ENCODE measurements at regions not wholly inside any gene's neighbourhood (a gene's known extent, or its start where the extent isn't known, plus 50 kb on each side); places are given as distances from the start of the nearest gene placed in this dataset.

DNA sequence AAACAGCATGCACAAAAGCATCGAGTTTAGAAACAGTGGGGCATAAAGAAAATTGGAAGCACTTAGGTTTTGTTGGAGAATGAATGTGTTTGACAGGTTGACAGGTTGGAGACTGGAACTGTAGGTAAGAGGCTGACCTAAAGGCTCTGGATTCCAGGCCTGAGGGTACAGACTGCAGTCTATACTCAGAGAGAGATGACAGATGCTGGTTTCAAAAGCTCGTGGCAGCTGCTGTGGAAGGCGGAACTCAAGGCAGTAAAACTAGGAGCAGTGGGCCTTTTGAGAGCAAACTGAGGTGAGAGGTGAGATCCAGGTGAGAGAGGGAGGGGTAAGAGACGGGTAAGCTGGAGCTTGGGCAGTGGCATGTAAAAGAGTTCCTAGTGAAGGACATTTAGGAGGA, 415.2 kb downstream of the TRIML1 start:
- no peak for DNase-seq (ENCODE audit: low spot score)

DNA sequence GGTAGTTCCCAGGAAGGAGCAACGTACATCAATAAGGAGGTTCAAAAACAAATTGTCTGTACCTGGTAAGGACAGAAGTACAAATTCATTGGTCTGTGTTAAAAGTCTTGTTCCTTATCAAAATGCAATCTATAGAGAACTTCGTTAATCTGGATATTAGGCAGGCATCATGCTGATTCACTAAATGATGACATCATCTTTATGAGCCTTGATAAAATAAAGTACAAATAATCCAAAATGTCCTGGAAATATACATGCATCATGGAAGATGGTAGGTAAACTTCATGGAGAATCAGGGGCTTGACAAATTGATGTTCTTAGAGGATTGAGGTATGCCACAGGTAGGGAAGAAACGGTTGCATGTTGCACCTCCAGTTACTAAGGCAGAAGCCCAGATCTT, 433.9 kb downstream of the TRIML1 start:
- no peak for DNase-seq (ENCODE audit: low spot score)

- DNase-seq (ENCODE audit: low spot score), result no peak
Observed at GRCh38 chr4:188578657-188579056, 439.4 kb downstream of the TRIML1 start.

GRCh38 chr4:188596021-188596420, 456.8 kb downstream of the TRIML1 start:
- no peak for DNase-seq (ENCODE audit: low spot score)

GRCh38 chr4:188603646-188604045, 464.4 kb downstream of the TRIML1 start:
- no peak for DNase-seq (ENCODE audit: low spot score)

DNA sequence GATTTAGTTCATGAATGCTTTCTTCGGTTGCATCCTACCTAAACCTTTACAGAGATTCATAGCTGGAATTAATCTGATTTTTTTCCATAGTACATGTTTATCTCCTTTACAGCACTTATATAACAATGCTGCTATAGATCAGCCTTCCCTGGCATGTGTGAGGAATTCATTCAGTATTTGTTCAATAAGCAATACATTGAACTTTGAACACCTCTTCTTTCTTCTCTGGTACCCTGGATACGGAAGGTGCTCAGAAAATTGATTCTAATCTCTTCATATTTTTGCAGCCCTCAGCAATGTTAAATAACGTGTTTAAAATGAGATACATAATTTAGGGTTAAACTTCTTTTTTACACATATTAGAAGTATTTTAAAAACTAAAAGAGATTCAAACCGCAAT, 467.4 kb downstream of the TRIML1 start:
- DNase-seq (ENCODE audit: low spot score), result no peak

- DNase-seq (ENCODE audit: low spot score), result no peak
Observed at GRCh38 chr4:188611143-188611542, 471.9 kb downstream of the TRIML1 start.

GRCh38 chr4:188612659-188613058, 473.4 kb downstream of the TRIML1 start:
- no peak for DNase-seq (ENCODE audit: low spot score)

GRCh38 chr4:188613976-188614375, 474.7 kb downstream of the TRIML1 start:
- no peak for DNase-seq (ENCODE audit: low spot score)

DNA sequence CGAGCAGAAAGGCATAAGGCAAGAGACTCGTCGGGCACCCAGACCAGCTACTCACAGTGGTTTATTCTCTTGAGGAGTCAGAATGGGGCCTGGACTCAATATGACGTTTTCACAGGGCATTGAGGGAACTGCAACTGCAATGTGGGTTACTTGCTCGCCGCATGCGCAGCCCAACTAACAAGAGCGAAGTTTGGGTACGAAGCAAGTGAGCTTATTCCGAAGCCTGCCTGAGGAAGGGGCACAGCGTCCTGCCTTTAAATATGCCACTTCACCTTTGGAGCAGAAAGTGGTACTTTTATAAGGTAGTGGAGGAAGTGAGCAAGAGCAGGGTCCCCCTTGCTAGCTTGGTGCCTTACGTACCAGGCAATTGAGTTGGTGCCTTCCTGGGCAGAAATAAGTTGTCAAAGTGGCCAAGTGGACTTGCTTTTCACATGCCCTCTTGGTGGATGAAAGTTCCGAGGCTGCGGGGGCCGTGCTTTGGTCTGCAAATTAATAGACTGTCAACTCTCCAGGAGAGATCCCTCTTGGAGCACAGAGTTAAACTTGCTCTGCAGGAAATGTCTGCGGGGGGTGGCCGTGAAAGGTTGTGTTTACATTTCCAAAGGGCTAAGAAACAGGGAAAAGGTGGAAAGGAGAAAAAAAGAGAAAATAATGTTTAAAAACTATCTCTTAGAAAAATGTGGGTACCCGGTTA, 480.4 kb downstream of the TRIML1 start:
- no peak for DNase-seq (ENCODE audit: low spot score)

- no peak for DNase-seq (ENCODE audit: low spot score)
Observed at GRCh38 chr4:188620608-188621007, 481.4 kb downstream of the TRIML1 start.

DNA sequence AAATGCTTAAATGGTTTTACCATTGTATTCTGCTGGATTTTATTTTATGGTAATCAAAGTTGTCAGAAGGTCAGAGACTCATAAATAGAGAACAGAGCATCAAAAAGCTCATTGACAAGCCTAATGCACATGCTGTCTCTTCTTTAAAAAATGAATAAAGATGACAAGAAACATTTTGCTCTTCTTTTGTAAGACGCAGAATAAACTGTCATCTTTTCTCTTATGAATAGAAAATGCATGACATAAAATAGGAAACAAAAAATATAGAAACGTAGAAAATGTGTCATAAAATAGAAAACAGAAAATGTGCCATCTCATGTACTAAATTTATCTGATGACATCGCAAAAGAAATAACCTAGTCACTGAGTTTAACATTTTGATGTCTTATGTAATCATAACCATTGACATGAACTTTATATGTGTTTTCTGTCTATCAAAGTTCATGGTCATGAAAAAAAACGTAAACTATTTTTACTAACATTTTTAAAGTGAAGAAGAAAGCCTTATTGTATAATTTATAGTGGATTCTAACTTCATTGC, 484.1 kb downstream of the TRIML1 start:
- DNase-seq (ENCODE audit: low spot score), result no peak

GRCh38 chr4:188624370-188624769, 485.1 kb downstream of the TRIML1 start:
- no peak for DNase-seq (ENCODE audit: low spot score)

DNA sequence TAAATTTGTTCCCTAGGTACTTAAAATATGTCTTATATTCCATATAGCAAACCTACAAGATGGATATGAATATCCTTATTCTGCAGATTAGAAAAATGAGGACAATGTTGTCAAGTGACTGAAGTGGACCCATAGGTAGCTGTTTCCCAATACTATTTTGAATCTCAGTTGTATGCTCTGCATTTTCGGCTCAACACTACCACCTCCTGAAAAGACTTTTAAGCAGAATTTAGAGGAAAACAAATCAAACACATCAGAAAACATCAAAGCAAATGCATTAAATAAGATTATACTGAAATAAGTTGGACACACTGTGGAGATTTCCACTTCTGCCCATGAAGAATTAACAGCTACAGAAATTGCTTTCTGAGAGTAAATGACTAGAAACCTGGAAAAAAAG, 488.7 kb downstream of the TRIML1 start:
- DNase-seq (ENCODE audit: low spot score), result no peak

DNA sequence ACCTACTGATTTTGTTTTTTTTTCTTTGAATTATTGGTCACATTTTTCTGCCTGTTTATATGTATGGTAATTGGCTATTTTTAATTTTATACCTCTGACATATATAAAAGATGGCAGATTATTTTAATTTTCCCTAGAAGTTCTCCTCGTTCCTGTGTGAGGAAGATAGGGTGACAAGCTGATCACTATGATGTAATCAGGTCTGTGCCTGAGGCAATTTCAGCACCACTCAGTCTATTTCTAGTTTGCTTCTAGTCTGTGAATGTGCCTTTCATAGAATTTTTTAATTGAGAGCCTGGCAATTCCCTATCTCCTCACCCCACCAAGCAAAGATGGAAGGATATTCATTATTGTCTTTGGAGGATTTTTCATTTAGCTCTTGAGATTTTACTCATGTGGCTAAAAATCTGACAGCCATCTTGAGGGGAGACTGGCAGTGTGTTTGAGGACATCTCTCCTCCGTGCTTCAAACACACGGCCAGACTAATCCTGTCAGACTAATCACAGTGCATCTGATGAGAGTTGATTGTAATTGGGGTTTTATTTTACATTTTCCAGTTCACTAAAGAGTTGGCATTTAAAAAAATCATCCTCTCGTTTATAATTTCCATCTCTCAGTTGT, 500.3 kb downstream of the TRIML1 start:
- DNase-seq (ENCODE audit: low spot score), result no peak

GRCh38 chr4:188647820-188648370, 508.7 kb downstream of the TRIML1 start:
- no peak for DNase-seq (ENCODE audit: low spot score)

GRCh38 chr4:188649635-188650034, 510.4 kb downstream of the TRIML1 start:
- no peak for DNase-seq (ENCODE audit: low spot score)

- DNase-seq (ENCODE audit: low spot score), result no peak
Observed at GRCh38 chr4:188650516-188650915, 511.3 kb downstream of the TRIML1 start.

DNA sequence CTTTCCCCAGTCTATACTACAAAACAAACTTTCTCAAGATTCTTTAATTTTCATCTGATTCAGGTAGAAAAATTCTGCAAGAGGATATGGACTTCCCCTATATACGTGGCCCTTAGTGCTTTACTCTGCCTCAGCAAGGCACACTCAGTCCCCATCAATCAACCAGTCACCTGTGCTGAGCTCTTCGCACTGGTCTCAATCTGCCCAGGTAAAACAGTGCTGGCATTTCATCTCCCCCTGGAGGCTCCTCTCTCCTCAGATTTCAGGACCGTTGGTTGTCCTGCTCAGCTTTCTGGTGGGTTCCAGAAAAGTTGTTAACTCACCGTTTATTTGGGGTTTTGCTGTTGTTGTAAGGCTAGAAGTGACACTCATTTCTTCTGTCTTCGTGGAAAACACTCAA, 518.1 kb downstream of the TRIML1 start:
- no peak for DNase-seq (ENCODE audit: low spot score)

DNA sequence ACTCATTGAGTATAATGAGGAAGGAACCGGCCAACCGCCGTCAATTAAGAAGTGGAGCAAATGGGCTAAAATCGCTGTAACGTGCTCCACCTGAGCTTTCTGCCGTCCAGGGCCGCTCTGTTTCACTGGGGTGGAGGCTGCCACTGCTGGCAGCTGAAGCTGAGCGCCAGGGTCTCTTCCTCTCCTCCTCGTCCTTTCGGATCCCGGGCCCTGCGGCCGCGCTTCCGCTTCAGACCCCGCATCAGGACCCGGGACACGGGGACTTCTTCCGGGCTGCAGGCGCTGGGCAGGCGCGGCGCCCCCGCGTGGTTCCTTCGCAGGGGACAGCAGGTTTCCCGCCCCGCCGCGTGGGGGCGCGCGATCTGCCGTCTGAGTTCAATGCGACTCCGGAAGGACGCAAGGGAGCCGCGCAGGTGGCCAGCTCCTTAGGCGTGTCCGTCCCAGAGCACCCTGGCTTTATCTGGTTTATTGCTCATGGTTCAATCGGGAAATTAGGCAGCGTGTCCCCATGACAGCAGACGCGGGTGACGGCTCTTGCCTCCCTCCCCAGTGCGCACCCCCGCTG, 519.8 kb downstream of the TRIML1 start:
- DNase-seq (ENCODE audit: low spot score), result no peak

DNA sequence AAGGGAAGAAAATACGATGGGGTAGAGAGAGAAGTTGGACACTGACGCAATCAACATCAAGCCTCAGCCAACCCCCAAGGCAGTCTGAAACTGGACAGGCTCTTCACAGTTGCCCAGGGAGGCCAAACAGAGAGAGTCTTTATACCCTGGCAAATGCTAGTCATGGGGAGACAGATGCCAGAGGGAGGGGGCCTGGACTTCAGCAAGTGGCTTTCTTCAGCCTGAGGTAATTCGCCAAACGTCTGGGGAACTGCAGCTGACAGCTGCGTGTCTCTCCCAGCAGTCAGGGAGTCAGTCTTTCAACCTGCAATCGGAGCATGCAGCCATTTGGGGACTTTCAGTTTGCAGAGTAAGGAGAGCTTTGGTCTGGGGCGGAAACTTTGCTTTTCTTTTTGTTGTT, 521.6 kb downstream of the TRIML1 start:
- no peak for DNase-seq (ENCODE audit: low spot score)

DNA sequence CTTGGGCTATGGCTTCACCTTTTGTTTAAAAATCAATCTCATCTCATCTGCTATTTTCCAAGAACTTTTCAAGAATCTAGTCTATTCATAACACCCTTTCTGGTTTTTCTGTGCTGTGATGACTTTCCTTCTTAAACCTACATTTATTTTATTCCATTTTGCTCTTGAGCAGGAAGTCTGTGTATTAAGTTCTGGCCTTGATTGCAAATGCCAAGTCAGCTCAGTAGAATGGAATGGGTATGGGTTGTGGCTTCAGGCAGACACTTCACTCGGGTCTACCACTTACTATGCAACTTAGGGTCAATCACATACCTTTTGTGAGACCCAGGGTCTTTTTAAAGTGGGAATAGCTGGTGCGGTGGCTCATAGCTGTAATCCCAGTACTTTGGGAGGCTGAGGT, 522.3 kb downstream of the TRIML1 start:
- DNase-seq (ENCODE audit: low spot score), result no peak

- DNase-seq (ENCODE audit: low spot score), result no peak
Observed at GRCh38 chr4:188663369-188663768, 524.1 kb downstream of the TRIML1 start.
